OCI-LY7 (cell line): ENCODE measurements at regions not wholly inside any gene's neighbourhood (a gene's known extent, or its start where the extent isn't known, plus 50 kb on each side); places are given as distances from the start of the nearest gene placed in this dataset.

ENCODE experiments used
- BruUV-seq: library from RNA; stranded (reverse); fragments of 400-500 nt; replicated peaks from 2 replicates; lab custom pipeline; 2021; lab: Mats Ljungman, UMichigan
- CTCF ChIA-PET: fragments of 300-600 bp; sonication (Branson Sonifier 250); formaldehyde crosslinking; loops from one replicate; lab custom pipeline; 2022; ENCODE audit warnings: antibody characterized with exemption; ENCODE audit not compliant: unreplicated experiment; lab: Charles Lee
- POLR2A ChIA-PET: fragments of 300-600 bp; sonication (Branson Sonifier 250); formaldehyde crosslinking; loops from one replicate; lab custom pipeline; 2022; ENCODE audit warnings: antibody characterized with exemption; lab: Charles Lee
- DNase-seq: peaks from one replicate; pipeline ENCODE4 v3.0.0-alpha.2; 2015; ENCODE audit warnings: low spot score
- H2AFZ ChIP-seq: fragments of 200-600 bp; sonication (generic), shearing (Covaris generic); 2 replicates; pipeline ENCODE4 v1.6.1; 2014; ENCODE audit warnings: mild to moderate bottlenecking, antibody characterized with exemption, low read length, moderate library complexity
- H3K27ac ChIP-seq: fragments of 200-600 bp; sonication (generic); 2 replicates; pipeline ENCODE4 v1.5.1; 2014; ENCODE audit warnings: mixed run types, low read depth, mild to moderate bottlenecking, moderate library complexity, low read length, inconsistent platforms; ENCODE audit not compliant: poor library complexity, severe bottlenecking
- H3K36me3 ChIP-seq: fragments of 200-600 bp; sonication (generic); 2 replicates; pipeline ENCODE4 v1.6.1; 2014; ENCODE audit warnings: mild to moderate bottlenecking, antibody characterized with exemption, low read length, moderate library complexity, mixed read lengths; ENCODE audit not compliant: insufficient read depth
- H3K4me1 ChIP-seq: fragments of 200-600 bp; sonication (generic); 2 replicates; pipeline ENCODE4 v1.5.1; 2014; ENCODE audit warnings: mild to moderate bottlenecking, low read length; ENCODE audit not compliant: insufficient read depth, poor library complexity, severe bottlenecking
- H3K4me2 ChIP-seq: fragments of 200-600 bp; sonication (generic); 2 replicates; pipeline ENCODE4 v1.6.1; 2014; ENCODE audit warnings: mild to moderate bottlenecking, low read length
- H3K4me3 ChIP-seq: fragments of 200-600 bp; sonication (generic); 2 replicates; pipeline ENCODE4 v1.5.1; 2014; ENCODE audit warnings: mild to moderate bottlenecking, low read depth, low read length; ENCODE audit not compliant: poor library complexity, severe bottlenecking
- H3K79me2 ChIP-seq: fragments of 200-600 bp; sonication (generic); 2 replicates; pipeline ENCODE4 v1.6.1; 2016; ENCODE audit warnings: low read depth, mild to moderate bottlenecking, low read length, moderate library complexity, mixed read lengths; ENCODE audit not compliant: insufficient read depth
- H3K9me2 ChIP-seq: fragments of 200-600 bp; sonication (generic); 2 replicates; pipeline ENCODE4 v1.6.1; 2016; ENCODE audit warnings: mild to moderate bottlenecking, low read length, mixed read lengths; ENCODE audit not compliant: insufficient read depth
- H3K9me3 ChIP-seq: fragments of 200-600 bp; sonication (generic); 2 replicates; pipeline ENCODE4 v1.6.1; 2014; ENCODE audit warnings: mild to moderate bottlenecking, mixed run types, low read length, mixed read lengths
- H4K20me1 ChIP-seq: fragments of 200-600 bp; sonication (generic); 2 replicates; pipeline ENCODE4 v1.6.1; 2014; ENCODE audit warnings: mild to moderate bottlenecking, antibody characterized with exemption, low read length, moderate library complexity, mixed read lengths; ENCODE audit not compliant: insufficient read depth
- CTCF ChIP-seq: fragments of 200-600 bp; sonication (generic); conservative IDR thresholded peaks from 2 replicates; pipeline ENCODE4 v1.5.1; 2014; ENCODE audit warnings: mild to moderate bottlenecking, antibody characterized with exemption, low read length, moderate library complexity, mixed read lengths
- EZH2phosphoT487 ChIP-seq: fragments of 200-600 bp; sonication (generic); IDR thresholded peaks from 2 replicates; pipeline ENCODE4 v1.6.1; 2018; ENCODE audit warnings: low read depth, borderline replicate concordance, mild to moderate bottlenecking, mixed run types, antibody characterized with exemption, low read length, moderate library complexity, mixed read lengths
- intact Hi-C: fragments of 100-400 bp; cut with micrococcal nuclease; formaldehyde crosslinking; loops from one replicate; pipeline ENCODE4 v1.10.0; 2022; ENCODE audit not compliant: unreplicated experiment

DNA sequence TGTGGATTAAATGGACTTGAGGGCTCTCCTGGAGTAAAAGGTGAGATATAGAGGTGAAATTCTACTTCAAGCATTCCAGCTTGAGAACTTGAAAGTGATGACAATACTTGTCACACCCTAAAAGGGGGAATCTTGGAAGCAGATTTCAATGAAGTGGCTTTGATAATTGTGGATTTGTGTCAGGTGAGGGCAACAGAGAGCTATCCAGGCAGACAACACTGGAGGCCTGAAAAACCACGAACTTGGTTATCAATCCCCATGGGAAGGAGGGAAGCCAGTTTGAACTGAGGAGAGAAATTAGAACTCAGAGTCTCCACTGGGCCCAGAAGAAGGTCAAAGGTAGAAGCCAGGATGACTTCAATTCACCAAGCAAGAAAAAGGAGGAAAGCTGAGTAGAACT is 263.9 kb downstream of the FIGN start:
- intact Hi-C loops, result no loop called here
- no TSS peak for BruUV-seq
- H3K27ac ChIP-seq, result no peak overlapping the region
- DNase-seq, result no peak
- no peaks in the 10 kb centered on the region for H3K36me3 ChIP-seq
- TF ChIP-seq CTCF, result no peak
- TF ChIP-seq EZH2phosphoT487, result no peak
- no peak overlapping the region for H3K4me3 ChIP-seq
- H3K4me2 ChIP-seq, result no peak overlapping the region
- no peaks in the 10 kb centered on the region for H3K79me2 ChIP-seq
- H3K9me3 ChIP-seq, result no peaks in the 10 kb centered on the region
- CTCF ChIA-PET, result no interaction called here
- H4K20me1 ChIP-seq, result no peaks in the 10 kb centered on the region
- no peak overlapping the region for H2AFZ ChIP-seq
- H3K9me2 ChIP-seq, result no peaks in the 10 kb centered on the region
- H3K4me1 ChIP-seq, result no peaks in the 10 kb centered on the region
- POLR2A ChIA-PET, result interaction anchor here (0.5 to 0.9 kb wide), 2 partner anchors 10 to 541 kb away, joined by 3 to 4 read pairs; no protein-coding TSS in a partner anchor

- no peaks in the 10 kb centered on the region for H3K36me3 ChIP-seq
- intact Hi-C loops, result no loop called here
- H3K9me2 ChIP-seq, result no peaks in the 10 kb centered on the region
- no peak overlapping the region for H2AFZ ChIP-seq
- ChIA-PET CTCF (no interaction called here), POLR2A (interaction anchor here (0.6 to 2.6 kb wide), 2 partner anchors 11 to 142 kb away, joined by 3 to 6 read pairs; no protein-coding TSS in a partner anchor)
- no peak for DNase-seq
- H3K27ac ChIP-seq, result no peak overlapping the region
- no peaks in the 10 kb centered on the region for H4K20me1 ChIP-seq
- no peaks in the 10 kb centered on the region for H3K9me3 ChIP-seq
- H3K4me1 ChIP-seq, result no peaks in the 10 kb centered on the region
- TF ChIP-seq EZH2phosphoT487 (no peak), CTCF (no peak)
- no peak overlapping the region for H3K4me3 ChIP-seq
- H3K79me2 ChIP-seq, result no peaks in the 10 kb centered on the region
- BruUV-seq, result no TSS peak
- H3K4me2 ChIP-seq, result no peak overlapping the region
These were observed 266.2 kb downstream of the FIGN start for GRCh38 chr2:163469561-163469962.

DNA sequence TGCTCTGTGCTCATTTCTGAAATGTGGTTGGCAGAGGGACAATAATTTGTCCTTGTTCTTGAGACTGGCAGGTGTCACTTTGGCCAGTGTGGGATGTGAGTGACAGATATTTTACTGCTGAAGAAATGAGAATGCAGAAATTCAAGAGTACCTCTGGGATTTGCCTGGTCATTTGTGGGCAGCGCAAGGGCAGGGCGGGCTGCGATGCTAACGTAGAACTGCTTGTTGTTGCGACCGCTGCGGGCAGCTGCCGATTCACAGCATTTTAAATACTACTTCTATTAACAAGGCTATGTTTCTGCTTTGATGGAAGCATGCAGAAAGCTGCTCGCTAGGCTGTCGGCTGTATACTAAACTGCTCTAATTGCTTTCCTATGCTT is 268.6 kb downstream of the FIGN start:
- no peaks in the 10 kb centered on the region for H3K4me1 ChIP-seq
- no peaks in the 10 kb centered on the region for H3K9me2 ChIP-seq
- no peak overlapping the region for H3K4me2 ChIP-seq
- no peak overlapping the region for H2AFZ ChIP-seq
- no peak for DNase-seq
- intact Hi-C loops, result no loop called here
- no TSS peak for BruUV-seq
- ChIA-PET POLR2A (interaction anchor here (0.7 to 1.2 kb wide), 3 partner anchors 15 to 465 kb away, joined by 3 to 5 read pairs (median 3); no protein-coding TSS in a partner anchor), CTCF (no interaction called here)
- no peaks in the 10 kb centered on the region for H3K36me3 ChIP-seq
- no peaks in the 10 kb centered on the region for H3K79me2 ChIP-seq
- no peaks in the 10 kb centered on the region for H3K9me3 ChIP-seq
- H4K20me1 ChIP-seq, result no peaks in the 10 kb centered on the region
- H3K4me3 ChIP-seq, result no peak overlapping the region
- no peak overlapping the region for H3K27ac ChIP-seq
- no peak for TF ChIP-seq CTCF
- no peak for TF ChIP-seq EZH2phosphoT487
